C4-2B (cell line): ENCODE measurements at regions not wholly inside any gene's neighbourhood (a gene's known extent, or its start where the extent isn't known, plus 50 kb on each side); places are given as distances from the start of the nearest gene placed in this dataset.

Experiments
- ZFX ChIP-seq: fragments of 450-650 bp; IDR thresholded peaks from 2 replicates; pipeline ENCODE4 v1.6.1; 2017
- TF ChIP-seq, protein P1 (sequence below): fragments of 450-650 bp; conservative IDR thresholded peaks from 2 replicates; pipeline ENCODE4 v1.5.1; 2017; ENCODE audit warnings: mild to moderate bottlenecking

GRCh38 chr12:87270919-87271318 is 758.3 kb downstream of the C12orf50 start:
- TF ChIP-seq, protein P1, sequence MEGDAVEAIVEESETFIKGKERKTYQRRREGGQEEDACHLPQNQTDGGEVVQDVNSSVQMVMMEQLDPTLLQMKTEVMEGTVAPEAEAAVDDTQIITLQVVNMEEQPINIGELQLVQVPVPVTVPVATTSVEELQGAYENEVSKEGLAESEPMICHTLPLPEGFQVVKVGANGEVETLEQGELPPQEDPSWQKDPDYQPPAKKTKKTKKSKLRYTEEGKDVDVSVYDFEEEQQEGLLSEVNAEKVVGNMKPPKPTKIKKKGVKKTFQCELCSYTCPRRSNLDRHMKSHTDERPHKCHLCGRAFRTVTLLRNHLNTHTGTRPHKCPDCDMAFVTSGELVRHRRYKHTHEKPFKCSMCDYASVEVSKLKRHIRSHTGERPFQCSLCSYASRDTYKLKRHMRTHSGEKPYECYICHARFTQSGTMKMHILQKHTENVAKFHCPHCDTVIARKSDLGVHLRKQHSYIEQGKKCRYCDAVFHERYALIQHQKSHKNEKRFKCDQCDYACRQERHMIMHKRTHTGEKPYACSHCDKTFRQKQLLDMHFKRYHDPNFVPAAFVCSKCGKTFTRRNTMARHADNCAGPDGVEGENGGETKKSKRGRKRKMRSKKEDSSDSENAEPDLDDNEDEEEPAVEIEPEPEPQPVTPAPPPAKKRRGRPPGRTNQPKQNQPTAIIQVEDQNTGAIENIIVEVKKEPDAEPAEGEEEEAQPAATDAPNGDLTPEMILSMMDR: no peak
- TF ChIP-seq ZFX: no peak
